ENCODE measurements at regions not wholly inside any gene's neighbourhood (a gene's known extent, or its start where the extent isn't known, plus 50 kb on each side); places are given as distances from the start of the nearest gene placed in this dataset.

GRCh38 chr15:94700211-94700610 is 468.9 kb downstream of the MCTP2 start:
- H3K4me3 Mint-ChIP-seq, result no peak overlapping the region
- no peak overlapping the region for H3K27ac Mint-ChIP-seq
- H3K4me1 Mint-ChIP-seq, result no peaks in the 10 kb centered on the region
- peaks cover 4% of the 10 kb centered on the region for H3K27me3 Mint-ChIP-seq
- no peaks in the 10 kb centered on the region for H3K36me3 Mint-ChIP-seq
- no peaks in the 10 kb centered on the region for H3K9me3 Mint-ChIP-seq

GRCh38 chr15:94701281-94701985 is 470.1 kb downstream of the MCTP2 start:
- H3K4me3 Mint-ChIP-seq, result no peak overlapping the region
- peaks cover 4% of the 10 kb centered on the region for H3K27me3 Mint-ChIP-seq
- H3K9me3 Mint-ChIP-seq, result no peaks in the 10 kb centered on the region
- no peak overlapping the region for H3K27ac Mint-ChIP-seq
- H3K4me1 Mint-ChIP-seq, result no peaks in the 10 kb centered on the region
- no peaks in the 10 kb centered on the region for H3K36me3 Mint-ChIP-seq

GRCh38 chr15:94703596-94703995 is 472.2 kb downstream of the MCTP2 start:
- Mint-ChIP-seq H3K9me3 (no peaks in the 10 kb centered on the region), H3K36me3 (no peaks in the 10 kb centered on the region), H3K27ac (no peak overlapping the region), H3K4me1 (no peaks in the 10 kb centered on the region), H3K27me3 (peaks cover 4% of the 10 kb centered on the region), H3K4me3 (no peak overlapping the region)

GRCh38 chr15:94704421-94704820 is 473.1 kb downstream of the MCTP2 start:
- H3K9me3 Mint-ChIP-seq, result no peaks in the 10 kb centered on the region
- no peak overlapping the region for H3K27ac Mint-ChIP-seq
- H3K36me3 Mint-ChIP-seq, result no peaks in the 10 kb centered on the region
- H3K4me3 Mint-ChIP-seq, result no peak overlapping the region
- H3K27me3 Mint-ChIP-seq, result peaks cover 4% of the 10 kb centered on the region
- no peaks in the 10 kb centered on the region for H3K4me1 Mint-ChIP-seq

- Mint-ChIP-seq H3K9me3 (no peaks in the 10 kb centered on the region), H3K36me3 (no peaks in the 10 kb centered on the region), H3K27me3 (peaks cover 4% of the 10 kb centered on the region), H3K4me1 (no peaks in the 10 kb centered on the region), H3K27ac (no peak overlapping the region), H3K4me3 (no peak overlapping the region)
Observed at GRCh38 chr15:94704946-94705345, 473.6 kb downstream of the MCTP2 start.

GRCh38 chr15:94709319-94709718 is 478.0 kb downstream of the MCTP2 start:
- no peaks in the 10 kb centered on the region for H3K36me3 Mint-ChIP-seq
- H3K4me3 Mint-ChIP-seq, result no peak overlapping the region
- H3K4me1 Mint-ChIP-seq, result no peaks in the 10 kb centered on the region
- H3K27ac Mint-ChIP-seq, result no peak overlapping the region
- peaks cover 5% of the 10 kb centered on the region for H3K27me3 Mint-ChIP-seq
- H3K9me3 Mint-ChIP-seq, result no peaks in the 10 kb centered on the region

GRCh38 chr15:94722024-94722636 is 490.8 kb downstream of the MCTP2 start:
- Mint-ChIP-seq H3K4me1 (no peaks in the 10 kb centered on the region), H3K27me3 (peaks cover 5% of the 10 kb centered on the region), H3K4me3 (no peak overlapping the region), H3K27ac (no peak overlapping the region), H3K36me3 (no peaks in the 10 kb centered on the region), H3K9me3 (no peaks in the 10 kb centered on the region)

DNA sequence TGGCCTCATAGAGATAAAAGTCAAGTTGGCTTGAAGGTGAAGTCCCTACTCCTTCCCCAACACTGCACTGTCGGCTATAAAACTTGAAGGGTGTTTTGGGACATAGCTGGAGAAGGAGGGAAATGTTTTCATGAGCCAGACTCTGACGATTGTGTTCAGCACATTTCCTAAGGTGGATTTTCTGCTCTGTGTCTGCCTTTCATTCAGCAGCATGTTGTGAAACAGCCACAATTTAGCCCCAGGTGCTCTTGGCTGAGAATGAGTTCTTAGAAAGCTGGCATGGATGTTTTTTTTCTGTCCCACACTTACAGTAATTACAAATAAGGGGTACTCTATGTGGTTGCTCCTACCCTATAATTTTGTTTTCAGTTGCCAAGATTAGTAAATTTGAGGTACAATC is 492.4 kb downstream of the MCTP2 start:
- Mint-ChIP-seq H3K4me3 (no peak overlapping the region), H3K27ac (no peak overlapping the region), H3K9me3 (no peaks in the 10 kb centered on the region), H3K27me3 (peaks cover 9% of the 10 kb centered on the region), H3K36me3 (no peaks in the 10 kb centered on the region), H3K4me1 (no peaks in the 10 kb centered on the region)

DNA sequence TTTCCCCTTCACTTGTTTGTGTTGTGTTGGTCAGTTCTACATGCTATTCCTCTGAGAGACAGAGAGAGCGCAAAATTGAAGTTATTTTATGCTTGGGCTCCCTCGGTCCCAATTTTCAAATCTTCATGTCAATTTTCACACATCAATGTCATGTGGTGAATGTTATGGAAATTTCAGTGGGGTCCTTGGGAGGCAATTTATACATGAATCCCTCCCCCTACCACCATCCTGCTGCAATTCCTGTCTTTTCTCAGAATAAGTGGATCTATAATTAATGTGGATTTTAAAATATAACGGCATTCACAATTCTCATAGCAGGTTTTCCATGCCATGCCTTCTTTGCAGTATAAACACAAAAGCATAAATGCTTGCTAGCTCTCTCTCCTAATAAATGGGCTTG is 499.9 kb downstream of the MCTP2 start:
- no peaks in the 10 kb centered on the region for H3K9me3 Mint-ChIP-seq
- peaks cover 8% of the 10 kb centered on the region for H3K27me3 Mint-ChIP-seq
- H3K4me1 Mint-ChIP-seq, result no peaks in the 10 kb centered on the region
- H3K27ac Mint-ChIP-seq, result no peak overlapping the region
- H3K4me3 Mint-ChIP-seq, result no peak overlapping the region
- H3K36me3 Mint-ChIP-seq, result no peaks in the 10 kb centered on the region

- Mint-ChIP-seq H3K4me3 (no peak overlapping the region), H3K27me3 (peaks cover 2% of the 10 kb centered on the region), H3K4me1 (no peaks in the 10 kb centered on the region), H3K27ac (no peak overlapping the region), H3K36me3 (no peaks in the 10 kb centered on the region), H3K9me3 (no peaks in the 10 kb centered on the region)
Observed at GRCh38 chr15:94734460-94734859, 503.1 kb downstream of the MCTP2 start.

- Mint-ChIP-seq H3K36me3 (no peaks in the 10 kb centered on the region), H3K9me3 (no peaks in the 10 kb centered on the region), H3K4me1 (no peaks in the 10 kb centered on the region), H3K27me3 (peaks cover 1% of the 10 kb centered on the region), H3K4me3 (no peak overlapping the region), H3K27ac (no peak overlapping the region)
Observed at GRCh38 chr15:94736236-94736635, 504.9 kb downstream of the MCTP2 start.

DNA sequence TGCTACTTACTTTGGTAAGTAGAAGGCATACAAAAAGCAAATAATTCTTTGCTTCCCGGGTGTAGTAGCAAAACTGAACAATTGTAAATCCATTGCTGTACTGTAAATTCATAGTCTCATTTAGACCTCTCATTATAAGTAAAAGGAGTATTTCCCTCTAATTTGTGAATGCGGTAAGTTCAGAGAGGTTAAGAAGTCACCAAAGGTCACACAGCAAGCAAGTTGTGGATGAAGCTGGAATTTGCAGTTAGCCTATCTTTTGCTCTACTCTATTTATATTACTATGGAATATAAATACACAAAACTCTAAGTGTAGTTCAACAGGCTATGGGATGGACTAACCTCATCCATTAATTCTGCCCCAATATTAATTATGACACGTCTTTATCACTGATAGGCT is 508.3 kb downstream of the MCTP2 start:
- H3K4me1 Mint-ChIP-seq, result no peaks in the 10 kb centered on the region
- no peaks in the 10 kb centered on the region for H3K9me3 Mint-ChIP-seq
- H3K4me3 Mint-ChIP-seq, result no peak overlapping the region
- H3K27me3 Mint-ChIP-seq, result peaks cover 1% of the 10 kb centered on the region
- H3K27ac Mint-ChIP-seq, result no peak overlapping the region
- H3K36me3 Mint-ChIP-seq, result no peaks in the 10 kb centered on the region

DNA sequence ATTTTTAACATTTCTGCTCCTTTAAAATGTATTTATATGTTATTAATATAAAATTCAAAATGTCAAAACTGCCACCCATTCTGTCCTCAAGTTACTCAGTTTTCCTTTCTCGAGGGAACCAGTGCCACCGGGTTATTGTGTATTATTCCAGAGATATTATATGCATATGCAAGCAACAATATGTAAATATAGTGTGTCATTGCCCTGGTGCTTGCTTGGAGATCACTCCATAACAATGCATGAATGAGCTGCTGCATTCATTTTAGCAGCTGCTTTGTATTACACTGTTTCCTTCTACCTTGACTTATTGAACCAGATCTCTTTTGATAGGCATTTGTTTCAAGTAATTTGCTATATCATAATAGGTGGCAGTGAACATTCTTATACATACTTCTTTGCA is 509.1 kb downstream of the MCTP2 start:
- peaks cover 1% of the 10 kb centered on the region for H3K27me3 Mint-ChIP-seq
- H3K4me1 Mint-ChIP-seq, result no peaks in the 10 kb centered on the region
- H3K9me3 Mint-ChIP-seq, result no peaks in the 10 kb centered on the region
- no peak overlapping the region for H3K27ac Mint-ChIP-seq
- no peak overlapping the region for H3K4me3 Mint-ChIP-seq
- H3K36me3 Mint-ChIP-seq, result no peaks in the 10 kb centered on the region

DNA sequence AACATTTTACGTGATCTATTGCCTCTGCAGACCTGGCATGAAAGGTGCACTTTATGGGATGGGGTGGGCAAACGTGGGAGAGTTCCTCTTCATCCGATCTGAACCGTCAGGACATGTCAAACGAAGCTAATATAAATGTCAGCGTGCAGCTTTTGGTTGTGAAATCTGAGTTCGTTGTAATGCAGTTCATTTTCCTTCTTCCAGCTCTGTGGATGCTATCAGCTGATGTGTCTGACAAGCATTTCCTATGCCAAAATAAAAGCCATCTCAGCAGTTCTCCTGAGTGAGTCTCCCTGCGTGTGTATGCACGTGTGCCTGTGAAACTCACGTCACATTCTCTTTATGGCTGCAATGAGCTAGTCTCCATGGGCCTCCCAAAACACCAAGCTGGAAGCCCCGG is 512.3 kb downstream of the MCTP2 start:
- Mint-ChIP-seq H3K4me1 (no peaks in the 10 kb centered on the region), H3K36me3 (no peaks in the 10 kb centered on the region), H3K4me3 (no peak overlapping the region), H3K27me3 (peaks cover 4% of the 10 kb centered on the region), H3K9me3 (no peaks in the 10 kb centered on the region), H3K27ac (no peak overlapping the region)

DNA sequence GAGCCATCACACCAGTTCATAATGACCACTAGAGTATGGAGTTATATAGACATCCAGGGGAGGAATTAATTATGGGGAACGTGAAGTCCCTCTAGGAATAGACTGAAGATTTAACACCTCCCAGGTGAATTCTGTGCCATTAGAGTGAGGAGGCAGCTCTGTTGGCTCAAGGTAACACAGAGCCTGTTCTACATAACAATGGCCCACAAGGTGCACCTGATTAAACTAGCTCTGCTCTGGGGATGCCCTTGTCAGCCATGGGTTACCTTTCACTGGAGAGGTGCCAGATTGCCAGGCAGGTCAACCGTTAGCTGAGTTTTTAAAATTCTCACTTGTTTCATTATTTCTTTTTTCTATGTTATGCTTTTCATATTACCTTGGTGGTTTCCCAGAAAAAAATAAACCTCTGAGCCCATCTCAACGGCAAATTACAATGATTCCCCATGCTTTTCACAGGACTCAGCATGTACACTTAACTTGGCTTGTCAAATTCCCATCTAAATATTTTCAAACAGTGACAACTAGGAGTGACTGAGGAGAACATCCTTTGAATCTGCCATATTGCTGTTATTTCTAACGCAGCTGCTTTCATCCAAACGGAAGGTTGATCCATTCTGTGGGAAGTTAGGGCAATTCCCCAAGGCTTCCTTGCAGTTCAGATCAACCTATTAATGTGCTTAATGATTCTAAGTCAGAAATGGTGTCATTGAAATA is 512.9 kb downstream of the MCTP2 start:
- H3K36me3 Mint-ChIP-seq, result no peaks in the 10 kb centered on the region
- no peaks in the 10 kb centered on the region for H3K9me3 Mint-ChIP-seq
- H3K27me3 Mint-ChIP-seq, result peaks cover 4% of the 10 kb centered on the region
- no peaks in the 10 kb centered on the region for H3K4me1 Mint-ChIP-seq
- no peak overlapping the region for H3K4me3 Mint-ChIP-seq
- H3K27ac Mint-ChIP-seq, result no peak overlapping the region

DNA sequence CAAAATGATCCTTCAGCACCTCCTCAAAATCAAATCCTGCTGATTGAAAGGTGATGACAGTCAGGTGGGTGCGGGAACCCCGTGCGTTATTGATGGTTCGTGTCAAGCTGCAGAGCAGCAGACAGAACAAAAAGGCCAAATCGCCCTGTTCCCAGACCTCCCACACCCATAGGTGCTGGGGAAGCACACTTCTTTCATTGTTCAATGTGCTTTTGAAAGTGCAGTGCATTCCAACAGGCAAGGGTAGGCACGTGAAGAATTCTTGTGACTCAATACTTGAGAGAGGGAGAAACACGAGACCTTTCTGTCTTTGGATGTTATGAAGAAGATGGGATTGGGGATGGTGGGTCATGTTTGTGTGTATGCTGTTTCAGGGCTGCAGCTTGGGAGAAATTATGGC is 514.0 kb downstream of the MCTP2 start:
- Mint-ChIP-seq H3K9me3 (no peaks in the 10 kb centered on the region), H3K36me3 (no peaks in the 10 kb centered on the region), H3K27me3 (peaks cover 4% of the 10 kb centered on the region), H3K27ac (no peak overlapping the region), H3K4me3 (no peak overlapping the region), H3K4me1 (no peaks in the 10 kb centered on the region)
